DOHH2 (cell line): ENCODE measurements at regions not wholly inside any gene's neighbourhood (a gene's known extent, or its start where the extent isn't known, plus 50 kb on each side); places are given as distances from the start of the nearest gene placed in this dataset.
"Not testable (repeated sequence)": the region's sequence is repeated elsewhere in the genome, so short reads cannot be mapped to it uniquely, and the experiment has no call there.

Experiments
- H3F3A ChIP-seq: fragments of 200-600 bp; sonication (generic), shearing (Covaris generic); 2 replicates; pipeline ENCODE4 v1.6.0; 2016; ENCODE audit warnings: antibody characterized with exemption, mild to moderate bottlenecking; ENCODE audit not compliant: control insufficient read depth, insufficient read depth
- H3K27ac ChIP-seq: fragments of 200-600 bp; sonication (generic); 2 replicates; pipeline ENCODE4 v1.5.1; 2014; ENCODE audit warnings: low read depth, mild to moderate bottlenecking, low read length, moderate library complexity
- H3K27me3 ChIP-seq: fragments of 200-600 bp; sonication (generic); 2 replicates; pipeline ENCODE4 v1.6.1; 2014; ENCODE audit warnings: mild to moderate bottlenecking, low read length, mixed read lengths; ENCODE audit not compliant: control insufficient read depth
- H3K36me3 ChIP-seq: fragments of 200-600 bp; sonication (generic); 2 replicates; pipeline ENCODE4 v1.6.1; 2014; ENCODE audit warnings: mild to moderate bottlenecking, low read length, moderate library complexity, mixed read lengths; ENCODE audit not compliant: control insufficient read depth
- H3K4me1 ChIP-seq: fragments of 200-600 bp; sonication (generic); 2 replicates; pipeline ENCODE4 v1.6.1; 2014; ENCODE audit warnings: mild to moderate bottlenecking, low read length, mixed read lengths; ENCODE audit not compliant: control insufficient read depth
- H3K4me2 ChIP-seq: fragments of 200-600 bp; sonication (generic); 2 replicates; pipeline ENCODE4 v1.6.0; 2014; ENCODE audit warnings: mild to moderate bottlenecking, low read length, moderate library complexity
- H3K4me3 ChIP-seq: fragments of 200-600 bp; sonication (generic); 2 replicates; pipeline ENCODE4 v1.5.1; 2014; ENCODE audit warnings: mild to moderate bottlenecking, low read length, mixed read lengths
- H3K79me2 ChIP-seq: fragments of 200-600 bp; sonication (generic); 2 replicates; pipeline ENCODE4 v1.6.1; 2014; ENCODE audit warnings: mild to moderate bottlenecking, low read length, mixed read lengths; ENCODE audit not compliant: control insufficient read depth
- H3K9me2 ChIP-seq: fragments of 200-600 bp; sonication (generic); replicated peaks from 2 replicates; pipeline ENCODE4 v1.6.1; 2014; ENCODE audit warnings: mild to moderate bottlenecking, low read length, mixed read lengths; ENCODE audit not compliant: control insufficient read depth
- H3K9me3 ChIP-seq: fragments of 200-600 bp; sonication (generic); 2 replicates; pipeline ENCODE4 v1.6.1; 2014; ENCODE audit warnings: antibody characterized with exemption, low read length, mixed read lengths; ENCODE audit not compliant: control insufficient read depth, insufficient read depth
- H4K20me1 ChIP-seq: fragments of 200-600 bp; sonication (generic); 2 replicates; pipeline ENCODE4 v1.6.0; 2014; ENCODE audit warnings: low read depth, mild to moderate bottlenecking, antibody characterized with exemption, low read length, moderate library complexity; ENCODE audit not compliant: control insufficient read depth, insufficient read depth
- CTCF ChIP-seq: fragments of 200-600 bp; sonication (generic); IDR thresholded peaks from one replicate; pipeline ENCODE4 v1.5.1; 2014; ENCODE audit warnings: antibody characterized with exemption, mild to moderate bottlenecking, low read depth, low read length; ENCODE audit not compliant: poor library complexity, severe bottlenecking
- EZH2phosphoT487 ChIP-seq: fragments of 200-600 bp; sonication (generic); IDR thresholded peaks from 2 replicates; pipeline ENCODE4 v1.6.1; 2017; ENCODE audit warnings: borderline replicate concordance, mild to moderate bottlenecking, antibody characterized with exemption, low read length, moderate library complexity, mixed read lengths

- TF ChIP-seq CTCF (no peak), EZH2phosphoT487 (no peak)
- Histone ChIP-seq H3K4me1 (no peaks in the 10 kb centered on the region), H3K4me2 (no peak overlapping the region), H3K4me3 (no peak overlapping the region), H3K9me3 (no peaks in the 10 kb centered on the region), H3K27ac (no peak overlapping the region), H3F3A (no peaks in the 10 kb centered on the region), H3K79me2 (peaks cover 60% of the 10 kb centered on the region), H3K36me3 (no peaks in the 10 kb centered on the region; the same call in 1 of the 2 replicates), H3K9me2 (no peaks in the 10 kb centered on the region), H4K20me1 (peaks cover 25% of the 10 kb centered on the region; the same call in 1 of the 2 replicates), H3K27me3 (no peaks in the 10 kb centered on the region)
These were observed 83.6 kb upstream of the PLEKHM1 start for GRCh38 chr17:45573924-45574770.

- Histone ChIP-seq H3K27me3 (no peaks in the 10 kb centered on the region), H3K4me1 (no peaks in the 10 kb centered on the region), H3K9me2 (no peaks in the 10 kb centered on the region), H3F3A (no peaks in the 10 kb centered on the region), H3K4me2 (no peak overlapping the region), H3K4me3 (no peak overlapping the region), H4K20me1 (peaks cover 36% of the 10 kb centered on the region; the same call in 1 of the 2 replicates), H3K27ac (no peak overlapping the region), H3K36me3 (no peaks in the 10 kb centered on the region; the same call in 1 of the 2 replicates), H3K9me3 (no peaks in the 10 kb centered on the region), H3K79me2 (peaks cover 71% of the 10 kb centered on the region)
- TF ChIP-seq EZH2phosphoT487 (no peak), CTCF (no peak)
These were observed 84.8 kb upstream of the PLEKHM1 start for GRCh38 chr17:45575126-45575885.

GRCh38 chr17:45576527-45577307 lies 86.2 kb upstream of the PLEKHM1 start:
- not testable (repeated sequence) for H3K27ac ChIP-seq, H3K27me3 ChIP-seq, H3K9me3 ChIP-seq, H3K4me2 ChIP-seq, H3K9me2 ChIP-seq, H3K36me3 ChIP-seq, H3F3A ChIP-seq, H3K4me3 ChIP-seq, H3K4me1 ChIP-seq
- Histone ChIP-seq H3K79me2 (peaks cover 85% of the 10 kb centered on the region), H4K20me1 (peaks cover 41% of the 10 kb centered on the region; the same call in 1 of the 2 replicates)
